ENCODE measurements at regions not wholly inside any gene's neighbourhood (a gene's known extent, or its start where the extent isn't known, plus 50 kb on each side); places are given as distances from the start of the nearest gene placed in this dataset.

- H3K4me3 ChIP-seq: no peak overlapping the region
- peaks cover 35% of the 10 kb centered on the region for H3F3A ChIP-seq (ENCODE audit: insufficient read depth)
- H4K20me1 ChIP-seq (ENCODE audit: insufficient read depth): no peaks in the 10 kb centered on the region
- H3K27ac ChIP-seq: peak overlapping the region; percentile 9; the same call in 1 of the 2 replicates
- peaks cover 91% of the 10 kb centered on the region for H3K79me2 ChIP-seq (ENCODE audit: insufficient read depth)
- no peak overlapping the region for H3K9ac ChIP-seq
- DNase-seq: no peak
- no peak overlapping the region for H2AFZ ChIP-seq
- TF ChIP-seq EZH2 (IDR thresholded peaks at IDR 0.05; ENCODE audit: insufficient read depth, poor library complexity, severe bottlenecking) (no peak), EZH2phosphoT487 (IDR thresholded peaks at IDR 0.05; ENCODE audit: insufficient read depth, low read depth) (no peak)
- in situ Hi-C loops (cut with MboI): no loop called here
- H3K4me1 ChIP-seq (ENCODE audit: insufficient read depth): peaks cover 39% of the 10 kb centered on the region
- H3K36me3 ChIP-seq (ENCODE audit: low read depth): no peaks in the 10 kb centered on the region
- H3K4me2 ChIP-seq (ENCODE audit: unreplicated experiment): no peak overlapping the region
- H3K9me2 ChIP-seq (ENCODE audit: insufficient read depth): no peaks in the 10 kb centered on the region
- 96 to 97% methylated on average over 2 of the region's 2 CpGs for WGBS, 2 experiments (ENCODE audit: low coverage in 1 of 2, low lambda C conversion rate in 2 of 2, missing lambda C conversion rate in 2 of 2)
- H3K9me3 ChIP-seq (ENCODE audit: low read depth): no peaks in the 10 kb centered on the region
- H3K27me3 ChIP-seq (replicated peaks; ENCODE audit: insufficient read depth): no peaks in the 10 kb centered on the region
These were observed 179.1 kb downstream of the KITLG start for GRCh38 chr12:88401155-88401554.

- H3K27me3 ChIP-seq (replicated peaks; ENCODE audit: insufficient read depth): no peaks in the 10 kb centered on the region
- no peak overlapping the region for H3K4me3 ChIP-seq
- no peak for DNase-seq
- peaks cover 91% of the 10 kb centered on the region for H3K79me2 ChIP-seq (ENCODE audit: insufficient read depth)
- H2AFZ ChIP-seq: no peak overlapping the region
- H3K9me2 ChIP-seq (ENCODE audit: insufficient read depth): no peaks in the 10 kb centered on the region
- H3K4me1 ChIP-seq (ENCODE audit: insufficient read depth): peaks cover 24% of the 10 kb centered on the region
- TF ChIP-seq EZH2 (IDR thresholded peaks at IDR 0.05; ENCODE audit: insufficient read depth, poor library complexity, severe bottlenecking) (no peak), EZH2phosphoT487 (IDR thresholded peaks at IDR 0.05; ENCODE audit: insufficient read depth, low read depth) (no peak)
- WGBS, 2 experiments (ENCODE audit: low coverage in 1 of 2, low lambda C conversion rate in 2 of 2, missing lambda C conversion rate in 2 of 2): 77 to 78% methylated on average over 5 of the region's 5 CpGs
- H3K27ac ChIP-seq: no peak overlapping the region
- H3F3A ChIP-seq (ENCODE audit: insufficient read depth): peaks cover 33% of the 10 kb centered on the region
- H4K20me1 ChIP-seq (ENCODE audit: insufficient read depth): no peaks in the 10 kb centered on the region
- no peak overlapping the region for H3K9ac ChIP-seq
- no peak overlapping the region for H3K4me2 ChIP-seq (ENCODE audit: unreplicated experiment)
- H3K9me3 ChIP-seq (ENCODE audit: low read depth): no peaks in the 10 kb centered on the region
- no peaks in the 10 kb centered on the region for H3K36me3 ChIP-seq (ENCODE audit: low read depth)
- in situ Hi-C loops (cut with MboI): no loop called here
These were observed 173.4 kb downstream of the KITLG start for GRCh38 chr12:88406905-88407304.

- H3K27ac ChIP-seq: peak overlapping the region; percentile 6; the same call in 1 of the 2 replicates
- H3K9ac ChIP-seq: no peak overlapping the region
- H3K4me2 ChIP-seq (ENCODE audit: unreplicated experiment): no peak overlapping the region
- no peak overlapping the region for H3K4me3 ChIP-seq
- H3K9me2 ChIP-seq (ENCODE audit: insufficient read depth): no peaks in the 10 kb centered on the region
- H3K79me2 ChIP-seq (ENCODE audit: insufficient read depth): peaks cover 95% of the 10 kb centered on the region
- H3K27me3 ChIP-seq (replicated peaks; ENCODE audit: insufficient read depth): no peaks in the 10 kb centered on the region
- in situ Hi-C loops (cut with MboI): no loop called here
- H3K4me1 ChIP-seq (ENCODE audit: insufficient read depth): peaks cover 41% of the 10 kb centered on the region
- H2AFZ ChIP-seq: no peak overlapping the region
- H3K9me3 ChIP-seq (ENCODE audit: low read depth): no peaks in the 10 kb centered on the region
- no peaks in the 10 kb centered on the region for H4K20me1 ChIP-seq (ENCODE audit: insufficient read depth)
- TF ChIP-seq EZH2 (IDR thresholded peaks at IDR 0.05; ENCODE audit: insufficient read depth, poor library complexity, severe bottlenecking) (no peak), EZH2phosphoT487 (IDR thresholded peaks at IDR 0.05; ENCODE audit: insufficient read depth, low read depth) (no peak)
- no peaks in the 10 kb centered on the region for H3K36me3 ChIP-seq (ENCODE audit: low read depth)
- no peak for DNase-seq
- H3F3A ChIP-seq (ENCODE audit: insufficient read depth): peaks cover 32% of the 10 kb centered on the region
These were observed 171.4 kb downstream of the KITLG start for GRCh38 chr12:88408823-88409222.

- H3K4me1 ChIP-seq (ENCODE audit: insufficient read depth): peaks cover 43% of the 10 kb centered on the region
- H4K20me1 ChIP-seq (ENCODE audit: insufficient read depth): no peaks in the 10 kb centered on the region
- no peaks in the 10 kb centered on the region for H3K9me3 ChIP-seq (ENCODE audit: low read depth)
- H3K9ac ChIP-seq: no peak overlapping the region
- no peak overlapping the region for H2AFZ ChIP-seq
- no peaks in the 10 kb centered on the region for H3K9me2 ChIP-seq (ENCODE audit: insufficient read depth)
- H3K4me3 ChIP-seq: no peak overlapping the region
- H3K27me3 ChIP-seq (replicated peaks; ENCODE audit: insufficient read depth): no peaks in the 10 kb centered on the region
- TF ChIP-seq EZH2 (IDR thresholded peaks at IDR 0.05; ENCODE audit: insufficient read depth, poor library complexity, severe bottlenecking) (no peak), EZH2phosphoT487 (IDR thresholded peaks at IDR 0.05; ENCODE audit: insufficient read depth, low read depth) (no peak)
- peak overlapping the region; percentile 6; the same call in 1 of the 2 replicates for H3K27ac ChIP-seq
- no peak for DNase-seq
- H3F3A ChIP-seq (ENCODE audit: insufficient read depth): peaks cover 32% of the 10 kb centered on the region
- 90 to 96% methylated on average over 3 of the region's 3 CpGs for WGBS, 2 experiments (ENCODE audit: low coverage in 1 of 2, low lambda C conversion rate in 2 of 2, missing lambda C conversion rate in 2 of 2)
- in situ Hi-C loops (cut with MboI): no loop called here
- no peaks in the 10 kb centered on the region for H3K36me3 ChIP-seq (ENCODE audit: low read depth)
- peaks cover 95% of the 10 kb centered on the region for H3K79me2 ChIP-seq (ENCODE audit: insufficient read depth)
- H3K4me2 ChIP-seq (ENCODE audit: unreplicated experiment): no peak overlapping the region
These were observed 171.0 kb downstream of the KITLG start for GRCh38 chr12:88409257-88409656.

GRCh38 chr12:88411689-88412088, 168.6 kb downstream of the KITLG start:
- no peaks in the 10 kb centered on the region for H3K9me2 ChIP-seq (ENCODE audit: insufficient read depth)
- H4K20me1 ChIP-seq (ENCODE audit: insufficient read depth): no peaks in the 10 kb centered on the region
- no peak overlapping the region for H2AFZ ChIP-seq
- peaks cover 54% of the 10 kb centered on the region for H3K4me1 ChIP-seq (ENCODE audit: insufficient read depth)
- DNase-seq: peak; percentile 58
- H3K27ac ChIP-seq: peak overlapping the region; percentile 39
- in situ Hi-C loops (cut with MboI): no loop called here
- H3F3A ChIP-seq (ENCODE audit: insufficient read depth): peaks cover 31% of the 10 kb centered on the region
- 0 out of 2 replicates have a peak overlapping the region, but pooled peaks have one; percentile 9 for H3K4me3 ChIP-seq
- H3K9ac ChIP-seq: no peak overlapping the region
- H3K4me2 ChIP-seq (ENCODE audit: unreplicated experiment): peak overlapping the region; percentile 99
- no peaks in the 10 kb centered on the region for H3K36me3 ChIP-seq (ENCODE audit: low read depth)
- 54 to 57% methylated on average over 2 of the region's 2 CpGs for WGBS, 2 experiments (ENCODE audit: low coverage in 1 of 2, low lambda C conversion rate in 2 of 2, missing lambda C conversion rate in 2 of 2)
- no peaks in the 10 kb centered on the region for H3K9me3 ChIP-seq (ENCODE audit: low read depth)
- H3K27me3 ChIP-seq (replicated peaks; ENCODE audit: insufficient read depth): no peaks in the 10 kb centered on the region
- H3K79me2 ChIP-seq (ENCODE audit: insufficient read depth): peaks cover 100% of the 10 kb centered on the region
- TF ChIP-seq EZH2 (IDR thresholded peaks at IDR 0.05; ENCODE audit: insufficient read depth, poor library complexity, severe bottlenecking) (no peak), EZH2phosphoT487 (IDR thresholded peaks at IDR 0.05; ENCODE audit: insufficient read depth, low read depth) (no peak)

Measured in GM23248 (cell line).